OCI-LY3 (cell line): ENCODE measurements at regions not wholly inside any gene's neighbourhood (a gene's known extent, or its start where the extent isn't known, plus 50 kb on each side); places are given as distances from the start of the nearest gene placed in this dataset.

Experiments used
- H2AFZ ChIP-seq: fragments of 200-600, 300-600 bp; shearing (Covaris generic); 2 replicates; pipeline ENCODE4 v1.6.0; 2014; ENCODE audit warnings: antibody characterized with exemption, low read depth, low read length
- H3K27ac ChIP-seq: fragments of 200-600, 300-600 bp; sonication (generic); 2 replicates; pipeline ENCODE4 v1.5.1; 2014; ENCODE audit warnings: mild to moderate bottlenecking, low read length, moderate library complexity, mixed read lengths
- H3K27me3 ChIP-seq: fragments of 200-600, 300-600 bp; sonication (generic); 2 replicates; pipeline ENCODE4 v1.6.1; 2014; ENCODE audit warnings: low read depth, low read length, mixed read lengths
- H3K36me3 ChIP-seq: fragments of 200-600, 300-600 bp; sonication (generic); replicated peaks from 2 replicates; pipeline ENCODE3; 2014; ENCODE audit warnings: low read depth, low read length, mixed read lengths
- H3K4me1 ChIP-seq: fragments of 300-600, 200-600 bp; sonication (generic); 2 replicates; pipeline ENCODE4 v1.6.1; 2014; ENCODE audit warnings: low read length, mixed read lengths
- H3K4me2 ChIP-seq: fragments of 200-600, 300-600 bp; sonication (generic); 2 replicates; pipeline ENCODE4 v1.6.1; 2014; ENCODE audit warnings: low read length, mixed read lengths
- H3K4me3 ChIP-seq: fragments of 300-600, 200-600 bp; sonication (generic); 2 replicates; pipeline ENCODE4 v1.5.1; 2014; ENCODE audit warnings: antibody characterized with exemption, mild to moderate bottlenecking, low read length, moderate library complexity
- H3K79me2 ChIP-seq: fragments of 300-600, 200-600 bp; shearing (Covaris generic); 2 replicates; pipeline ENCODE4 v1.6.1; 2014; ENCODE audit warnings: mild to moderate bottlenecking, low read length, mixed read lengths
- H3K9ac ChIP-seq: fragments of 300-600, 200-600 bp; shearing (Covaris generic); 2 replicates; pipeline ENCODE4 v1.6.0; 2014; ENCODE audit warnings: mild to moderate bottlenecking, low read length, moderate library complexity
- H3K9me3 ChIP-seq: fragments of 200-600, 300-600 bp; shearing (Covaris generic); 2 replicates; pipeline ENCODE4 v1.6.1; 2014; ENCODE audit warnings: low read length, mixed read lengths; ENCODE audit not compliant: insufficient read depth
- H4K20me1 ChIP-seq: fragments of 200-600, 300-600 bp; sonication (generic); 2 replicates; pipeline ENCODE4 v1.6.1; 2016; ENCODE audit warnings: low read length, mixed read lengths; ENCODE audit not compliant: insufficient read depth
- EZH2phosphoT487 ChIP-seq: fragments of 200-600 bp; shearing (Covaris generic); IDR thresholded peaks from 2 replicates; pipeline ENCODE4 v1.6.1; 2018; ENCODE audit warnings: antibody characterized with exemption, mixed run types, low read depth
- TF ChIP-seq, protein P1 (sequence below): fragments of 200-600, 300-600 bp; sonication (generic); IDR thresholded peaks from 2 replicates; pipeline ENCODE4 v1.5.1; 2014; ENCODE audit warnings: antibody characterized with exemption, low read length, low read depth

DNA sequence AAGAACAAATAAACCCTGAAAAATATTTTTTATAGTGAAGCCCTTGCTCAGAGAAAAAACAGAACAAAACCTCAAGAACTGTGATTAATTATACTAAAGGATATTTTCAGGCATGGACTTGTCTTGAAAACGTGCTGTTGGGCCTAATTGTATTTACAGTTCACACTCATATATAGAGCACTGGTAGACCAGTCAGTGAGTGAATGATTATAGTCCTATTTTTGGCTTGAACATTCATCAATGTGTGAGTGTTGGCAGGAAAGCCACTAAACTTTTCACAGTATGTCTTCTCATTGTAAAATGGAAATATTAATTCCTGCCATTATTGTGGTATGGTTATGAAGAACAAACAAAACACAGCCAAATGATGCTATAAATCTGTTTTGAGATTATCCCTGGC lies 462.8 kb downstream of the KCNA4 start:
- Histone ChIP-seq H3K27ac (no peak overlapping the region), H2AFZ (no peak overlapping the region), H3K9ac (no peak overlapping the region), H4K20me1 (no peaks in the 10 kb centered on the region), H3K27me3 (no peaks in the 10 kb centered on the region), H3K4me1 (no peaks in the 10 kb centered on the region; the same call in 1 of the 2 replicates), H3K36me3 (peaks cover 4% of the 10 kb centered on the region), H3K4me3 (no peak overlapping the region), H3K79me2 (no peaks in the 10 kb centered on the region), H3K4me2 (no peak overlapping the region), H3K9me3 (no peaks in the 10 kb centered on the region)
- no peak for TF ChIP-seq EZH2phosphoT487
- TF ChIP-seq, protein P1, sequence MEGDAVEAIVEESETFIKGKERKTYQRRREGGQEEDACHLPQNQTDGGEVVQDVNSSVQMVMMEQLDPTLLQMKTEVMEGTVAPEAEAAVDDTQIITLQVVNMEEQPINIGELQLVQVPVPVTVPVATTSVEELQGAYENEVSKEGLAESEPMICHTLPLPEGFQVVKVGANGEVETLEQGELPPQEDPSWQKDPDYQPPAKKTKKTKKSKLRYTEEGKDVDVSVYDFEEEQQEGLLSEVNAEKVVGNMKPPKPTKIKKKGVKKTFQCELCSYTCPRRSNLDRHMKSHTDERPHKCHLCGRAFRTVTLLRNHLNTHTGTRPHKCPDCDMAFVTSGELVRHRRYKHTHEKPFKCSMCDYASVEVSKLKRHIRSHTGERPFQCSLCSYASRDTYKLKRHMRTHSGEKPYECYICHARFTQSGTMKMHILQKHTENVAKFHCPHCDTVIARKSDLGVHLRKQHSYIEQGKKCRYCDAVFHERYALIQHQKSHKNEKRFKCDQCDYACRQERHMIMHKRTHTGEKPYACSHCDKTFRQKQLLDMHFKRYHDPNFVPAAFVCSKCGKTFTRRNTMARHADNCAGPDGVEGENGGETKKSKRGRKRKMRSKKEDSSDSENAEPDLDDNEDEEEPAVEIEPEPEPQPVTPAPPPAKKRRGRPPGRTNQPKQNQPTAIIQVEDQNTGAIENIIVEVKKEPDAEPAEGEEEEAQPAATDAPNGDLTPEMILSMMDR = no peak

DNA sequence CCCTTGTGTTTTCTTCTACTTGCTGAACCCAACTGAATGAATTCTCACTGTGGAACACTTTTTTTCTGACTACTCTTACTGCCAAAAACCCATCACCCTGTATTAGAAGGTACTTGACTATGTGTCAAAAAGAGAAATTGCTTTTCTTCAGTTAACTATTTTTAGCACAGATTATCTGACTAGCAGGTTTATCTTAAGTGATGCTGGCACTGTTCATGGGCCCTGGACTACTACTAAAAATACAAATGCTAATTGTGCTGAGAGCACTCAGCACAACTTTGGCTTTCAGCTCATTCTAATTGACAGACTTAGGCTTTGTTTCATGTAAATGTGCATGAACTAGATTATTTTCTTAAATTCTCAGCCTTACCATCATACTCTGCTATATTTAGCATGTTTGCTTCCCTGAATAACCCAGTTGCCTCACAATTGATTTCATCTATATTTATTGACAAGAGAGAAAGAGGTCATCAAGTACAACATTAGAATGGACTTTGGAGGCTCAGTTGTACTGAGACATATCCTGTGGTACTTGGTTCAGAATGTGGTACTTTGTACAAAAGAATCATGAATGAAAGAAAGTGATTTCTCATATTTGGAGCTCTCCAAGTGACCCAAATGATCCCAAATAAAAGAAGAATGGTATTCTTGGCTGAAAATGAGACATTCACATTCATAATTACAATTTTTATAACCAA lies 478.3 kb downstream of the KCNA4 start:
- Histone ChIP-seq H3K9ac (no peak overlapping the region), H3K27me3 (no peaks in the 10 kb centered on the region), H3K4me3 (no peak overlapping the region), H3K9me3 (no peaks in the 10 kb centered on the region), H2AFZ (no peak overlapping the region), H3K79me2 (no peaks in the 10 kb centered on the region), H3K4me1 (peaks cover 28% of the 10 kb centered on the region), H3K27ac (no peak overlapping the region), H3K36me3 (no peaks in the 10 kb centered on the region), H3K4me2 (no peak overlapping the region), H4K20me1 (no peaks in the 10 kb centered on the region)
- no peak for TF ChIP-seq EZH2phosphoT487
- TF ChIP-seq, protein P1 = no peak

DNA sequence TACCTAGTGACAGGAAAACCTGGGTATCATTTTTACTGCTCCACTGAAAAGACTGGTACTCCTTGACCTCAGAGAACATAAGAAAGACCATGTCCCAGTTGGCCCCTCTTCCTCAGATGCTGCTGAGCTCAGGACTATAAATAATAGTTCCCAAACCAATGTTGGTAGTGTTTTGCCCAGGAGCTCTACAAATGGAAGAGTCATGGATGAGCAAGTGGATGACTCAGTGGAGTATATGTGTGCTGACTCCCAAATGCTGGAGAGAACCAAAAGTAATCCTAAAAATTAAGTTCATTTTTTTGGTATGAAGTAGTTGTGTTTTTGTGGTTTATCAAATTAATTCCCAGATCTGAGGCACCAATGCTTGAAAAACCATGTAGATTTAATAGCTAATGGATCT lies 482.0 kb downstream of the KCNA4 start:
- H3K36me3 ChIP-seq = no peaks in the 10 kb centered on the region

DNA sequence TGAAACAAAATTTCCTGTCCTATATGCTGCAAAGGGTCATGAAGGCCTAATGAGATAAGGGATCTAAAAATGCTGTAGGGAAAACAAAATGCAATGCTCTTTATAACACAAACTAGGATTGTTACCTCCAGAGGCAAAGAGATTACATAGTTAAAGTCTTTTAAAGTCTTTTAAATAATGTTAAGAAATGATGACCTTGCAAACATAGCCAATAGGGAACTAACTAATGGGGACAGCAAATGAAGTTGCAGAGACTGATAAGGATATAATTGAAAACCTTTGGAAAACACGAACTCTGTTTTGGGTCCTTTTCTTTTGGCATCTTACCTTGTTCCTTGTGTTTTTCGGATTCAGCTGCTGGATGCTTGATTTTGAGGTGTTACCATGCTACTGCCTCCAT lies 485.9 kb downstream of the KCNA4 start:
- Histone ChIP-seq H3K4me3 (no peak overlapping the region), H3K27me3 (no peaks in the 10 kb centered on the region), H3K9ac (no peak overlapping the region), H3K79me2 (no peaks in the 10 kb centered on the region), H3K36me3 (no peaks in the 10 kb centered on the region), H3K4me2 (no peak overlapping the region), H3K9me3 (no peaks in the 10 kb centered on the region), H4K20me1 (no peaks in the 10 kb centered on the region), H3K4me1 (peaks cover 14% of the 10 kb centered on the region), H2AFZ (no peak overlapping the region), H3K27ac (no peak overlapping the region)
- no peak for TF ChIP-seq EZH2phosphoT487

More for the DNA sequence above, 482.0 kb downstream of the KCNA4 start:
- Histone ChIP-seq H3K4me1 (peaks cover 16% of the 10 kb centered on the region), H3K9ac (no peak overlapping the region), H3K4me2 (no peak overlapping the region), H4K20me1 (no peaks in the 10 kb centered on the region), H3K27ac (no peak overlapping the region), H3K9me3 (no peaks in the 10 kb centered on the region), H2AFZ (no peak overlapping the region), H3K79me2 (no peaks in the 10 kb centered on the region), H3K4me3 (no peak overlapping the region), H3K27me3 (no peaks in the 10 kb centered on the region)
- TF ChIP-seq EZH2phosphoT487 = no peak
- TF ChIP-seq, protein P1 = no peak
